ENCODE measurements at regions not wholly inside any gene's neighbourhood (a gene's known extent, or its start where the extent isn't known, plus 50 kb on each side); places are given as distances from the start of the nearest gene placed in this dataset.
"Not testable (repeated sequence)": the region's sequence is repeated elsewhere in the genome, so short reads cannot be mapped to it uniquely, and the experiment has no call there.

DNA sequence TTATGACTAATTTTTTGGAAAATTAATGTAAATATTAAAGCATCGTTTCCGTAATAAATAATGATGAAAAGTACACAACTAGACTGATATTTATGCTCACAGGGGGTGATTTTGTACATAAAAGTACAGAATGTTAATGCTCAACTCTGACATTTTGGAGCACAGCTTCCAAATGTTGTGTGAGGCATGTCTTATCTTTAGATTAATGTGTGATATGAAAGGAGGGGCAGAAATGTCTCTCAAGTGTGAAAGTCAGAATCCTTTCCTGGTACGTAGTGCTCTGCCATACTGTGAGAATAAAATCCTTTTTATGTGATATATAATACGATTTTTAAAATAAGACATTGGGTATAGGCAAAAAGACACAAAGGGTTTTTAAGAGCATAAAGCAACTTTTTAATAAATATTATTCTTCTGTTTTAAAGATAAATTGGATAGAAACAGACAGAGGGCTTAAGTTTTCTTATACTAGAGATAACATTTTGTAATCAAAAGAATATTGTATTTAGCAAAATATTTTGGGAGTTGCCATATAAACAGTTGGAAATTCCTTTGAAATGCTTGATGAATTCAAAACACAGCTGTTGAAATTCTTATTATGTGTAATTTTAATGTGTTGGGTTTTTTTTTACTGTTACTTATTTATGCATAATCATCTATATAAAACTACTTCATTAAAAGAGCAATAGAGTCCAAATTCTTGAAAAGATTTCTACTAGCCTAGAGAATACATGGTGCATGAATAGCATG, 389.7 kb downstream of the RAP2B start:
- ATAC-seq (replicated peaks) (no peak), DNase-seq (no peak)
- no peak overlapping the region for H3K4me3 Mint-ChIP-seq
- no peaks in the 10 kb centered on the region for H3K27me3 Mint-ChIP-seq
- H3K27ac Mint-ChIP-seq, result no peak overlapping the region
- peaks cover 0 to 4% of the 10 kb centered on the region in 2 donors for H3K4me1 Mint-ChIP-seq (ENCODE audit: low read depth in 2 of 2)
- no peaks in the 10 kb centered on the region for H3K9me3 Mint-ChIP-seq
- H3K36me3 Mint-ChIP-seq (ENCODE audit: insufficient read depth), result no peaks in the 10 kb centered on the region

DNA sequence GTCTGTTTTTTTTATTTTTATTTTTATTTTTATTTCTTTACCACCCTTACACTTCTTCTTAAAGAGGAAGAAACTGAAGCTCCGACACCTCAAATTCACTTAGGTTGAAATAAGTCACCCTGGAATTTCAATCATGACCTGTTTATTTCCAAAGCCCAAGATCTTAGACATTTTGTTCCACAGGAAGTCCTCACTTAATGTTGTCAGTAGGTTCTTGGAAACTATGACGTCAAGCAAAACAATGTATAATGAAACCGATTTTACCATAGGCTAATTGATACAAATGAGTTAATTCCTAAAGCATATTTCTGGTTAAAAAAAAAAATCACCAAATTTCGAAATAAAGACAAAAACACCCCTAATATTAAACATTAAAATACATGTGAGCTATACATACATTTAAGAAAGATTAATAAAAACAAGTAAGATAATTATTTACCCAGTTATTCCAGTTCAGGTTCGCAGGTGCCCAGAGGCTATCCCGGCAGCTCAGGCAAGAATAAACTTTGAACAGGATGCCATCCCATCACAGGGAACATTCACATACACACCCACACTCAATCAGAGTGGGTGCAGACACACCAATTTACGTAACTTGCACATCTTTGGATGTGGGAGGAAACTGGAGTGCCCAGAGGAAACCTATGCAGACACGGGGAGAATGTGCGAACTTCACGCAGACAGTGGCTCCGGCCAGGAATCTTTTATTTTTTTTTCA, 391.0 kb downstream of the RAP2B start:
- Mint-ChIP-seq H3K9me3 (no peaks in the 10 kb centered on the region), H3K27me3 (no peaks in the 10 kb centered on the region), H3K27ac (peak overlapping the region in 1 of 2 donors; percentile 25), H3K36me3 (ENCODE audit: insufficient read depth) (no peaks in the 10 kb centered on the region), H3K4me3 (no peak overlapping the region), H3K4me1 (ENCODE audit: low read depth in 2 of 2) (peaks cover 0 to 4% of the 10 kb centered on the region in 2 donors)
- ATAC-seq (replicated peaks), result no peak
- no peak for DNase-seq

DNA sequence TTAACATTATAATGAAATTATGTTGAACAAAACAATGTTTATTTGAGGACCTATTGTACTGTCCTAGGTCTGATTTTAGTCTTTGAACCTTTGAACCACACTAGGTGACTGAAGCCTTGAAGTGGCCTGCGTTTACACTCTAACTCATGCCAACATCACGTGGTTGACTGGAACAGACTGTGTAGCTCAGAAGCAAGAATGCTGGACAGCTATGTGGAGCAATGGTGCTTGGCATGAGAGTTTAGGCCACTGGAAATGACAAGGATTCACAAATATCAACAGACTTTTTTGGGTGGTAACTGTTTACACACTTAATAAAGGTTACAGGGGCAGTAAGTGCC, 391.5 kb downstream of the RAP2B start:
- ATAC-seq (replicated peaks), result no peak
- peaks cover under 1 to 3% of the 10 kb centered on the region in 2 donors for H3K9me3 Mint-ChIP-seq
- no peak for DNase-seq
- H3K4me1 Mint-ChIP-seq (ENCODE audit: low read depth in 2 of 2), result peaks cover 0 to 4% of the 10 kb centered on the region in 2 donors
- H3K36me3 Mint-ChIP-seq (ENCODE audit: insufficient read depth), result no peaks in the 10 kb centered on the region
- H3K27me3 Mint-ChIP-seq, result no peaks in the 10 kb centered on the region
- H3K4me3 Mint-ChIP-seq, result no peak overlapping the region
- peak overlapping the region in 1 of 2 donors; percentile 25 for H3K27ac Mint-ChIP-seq

DNA sequence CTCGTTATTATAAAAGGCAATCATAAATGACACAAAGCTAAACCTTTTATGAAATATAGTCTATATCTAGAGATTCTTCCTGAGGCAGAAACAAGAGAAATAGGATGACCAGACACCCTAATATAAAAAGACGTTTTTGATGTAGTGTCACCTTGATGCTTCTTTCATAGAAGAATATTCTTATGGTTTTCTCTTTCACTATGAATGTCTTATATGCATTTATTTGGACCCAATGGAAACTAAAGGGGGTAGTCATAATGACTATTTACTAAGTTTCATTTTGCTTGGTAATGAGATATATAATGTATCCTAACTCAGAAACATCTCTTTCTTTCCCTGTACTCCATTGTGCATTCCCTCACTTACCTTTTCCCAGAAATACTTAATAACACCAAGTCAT, 393.9 kb downstream of the RAP2B start:
- H3K36me3 Mint-ChIP-seq (ENCODE audit: insufficient read depth), result no peaks in the 10 kb centered on the region
- peaks cover 0 to 4% of the 10 kb centered on the region in 2 donors for H3K4me1 Mint-ChIP-seq (ENCODE audit: low read depth in 2 of 2)
- H3K27ac Mint-ChIP-seq, result no peak overlapping the region
- no peak overlapping the region for H3K4me3 Mint-ChIP-seq
- H3K27me3 Mint-ChIP-seq, result no peaks in the 10 kb centered on the region
- no peak for DNase-seq
- ATAC-seq (replicated peaks), result no peak
- H3K9me3 Mint-ChIP-seq, result peaks cover 9 to 10% of the 10 kb centered on the region in 2 donors

DNA sequence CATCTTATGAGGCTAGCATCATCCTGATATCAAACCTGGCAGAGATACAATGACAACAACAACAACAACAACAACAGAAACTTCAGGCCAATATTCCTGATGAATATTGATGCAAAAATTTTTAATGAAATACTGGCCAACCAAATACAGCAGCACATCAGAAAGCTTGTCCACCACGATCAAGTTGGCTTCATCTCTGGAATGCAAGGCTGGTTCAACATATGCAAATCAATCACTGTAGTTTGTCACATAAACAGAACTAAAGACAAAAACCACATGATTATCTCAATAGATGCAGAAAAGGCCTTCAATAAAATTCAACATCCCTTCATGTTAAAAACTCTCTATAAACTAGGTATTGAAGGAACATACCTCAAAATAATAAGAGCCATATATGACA, 397.3 kb downstream of the RAP2B start:
- not testable (repeated sequence) for H3K4me3 Mint-ChIP-seq; DNase-seq; ATAC-seq (replicated peaks); H3K27me3 Mint-ChIP-seq; H3K4me1 Mint-ChIP-seq (ENCODE audit: low read depth in 2 of 2); H3K27ac Mint-ChIP-seq; H3K36me3 Mint-ChIP-seq (ENCODE audit: insufficient read depth)
- peaks cover 14 to 21% of the 10 kb centered on the region in 2 donors for H3K9me3 Mint-ChIP-seq

DNA sequence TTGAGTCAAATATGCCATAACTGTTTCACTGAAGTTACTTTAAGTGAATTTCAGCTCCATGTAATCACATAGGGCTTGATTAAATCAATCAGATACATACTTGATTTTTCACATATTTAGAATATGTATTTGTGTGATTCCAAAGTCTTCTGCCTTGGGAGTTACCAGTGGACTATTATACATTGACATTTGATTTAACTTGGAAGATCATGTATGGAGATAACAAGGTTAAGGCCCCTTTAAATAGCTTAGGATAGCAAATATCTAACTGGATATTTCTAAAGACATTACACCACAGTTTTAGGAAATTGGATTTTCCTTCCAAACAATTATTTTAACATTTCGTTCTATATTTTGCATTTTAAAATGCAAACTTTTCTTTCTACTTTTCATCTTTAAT, 405.0 kb downstream of the RAP2B start:
- no peaks in the 10 kb centered on the region for H3K4me1 Mint-ChIP-seq (ENCODE audit: low read depth in 2 of 2)

DNA sequence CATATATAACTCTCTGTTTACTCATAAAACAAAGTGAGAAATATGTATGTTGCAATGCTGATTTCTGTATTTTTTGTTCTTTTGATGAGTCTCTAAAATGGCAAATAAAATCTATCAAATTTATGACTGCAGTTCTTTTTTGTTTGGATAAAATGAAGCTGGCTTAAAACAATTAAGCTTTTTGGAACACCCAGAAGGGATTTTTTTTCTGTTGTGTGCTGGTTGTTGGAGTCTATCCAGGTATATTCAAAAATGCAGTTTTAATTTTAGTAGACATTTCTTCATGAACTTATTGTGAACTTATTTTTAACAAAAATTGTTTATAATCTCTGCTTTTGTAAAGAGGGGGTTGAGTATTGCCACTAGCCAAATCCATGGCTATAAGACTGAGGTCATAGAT, 405.5 kb downstream of the RAP2B start:
- Mint-ChIP-seq H3K4me3 (no peak overlapping the region), H3K36me3 (ENCODE audit: insufficient read depth) (no peaks in the 10 kb centered on the region), H3K27me3 (peaks cover 5 to 12% of the 10 kb centered on the region in 2 donors), H3K4me1 (ENCODE audit: low read depth in 2 of 2) (no peaks in the 10 kb centered on the region), H3K9me3 (peaks cover 10 to 11% of the 10 kb centered on the region in 2 donors), H3K27ac (no peak overlapping the region)
- no peak for DNase-seq
- no peak for ATAC-seq (replicated peaks)

More for the DNA sequence above, 405.0 kb downstream of the RAP2B start:
- no peak overlapping the region for H3K27ac Mint-ChIP-seq
- H3K27me3 Mint-ChIP-seq, result peaks cover 5 to 12% of the 10 kb centered on the region in 2 donors
- no peak for DNase-seq
- no peak overlapping the region for H3K4me3 Mint-ChIP-seq
- peaks cover 10 to 11% of the 10 kb centered on the region in 2 donors for H3K9me3 Mint-ChIP-seq
- H3K36me3 Mint-ChIP-seq (ENCODE audit: insufficient read depth), result no peaks in the 10 kb centered on the region
- ATAC-seq (replicated peaks), result no peak

DNA sequence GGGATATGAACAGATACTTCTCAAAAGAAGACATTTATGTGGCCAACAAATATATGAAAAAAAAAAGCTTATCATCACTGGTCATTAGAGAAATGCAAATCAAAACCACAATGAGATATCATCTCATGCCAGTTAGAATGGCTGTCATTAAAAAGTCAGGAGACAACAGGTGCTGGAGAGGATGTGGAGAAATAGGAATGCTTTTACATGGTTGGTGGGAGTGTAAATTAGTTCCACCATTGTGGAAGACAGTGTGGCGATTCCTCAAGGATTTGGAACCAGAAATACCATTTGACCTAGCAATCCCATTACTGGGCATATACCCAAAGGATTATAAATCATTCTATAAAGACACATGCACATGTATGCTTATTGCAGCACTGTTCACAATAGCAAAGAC, 408.5 kb downstream of the RAP2B start:
- not testable (repeated sequence) for DNase-seq; H3K27ac Mint-ChIP-seq; H3K36me3 Mint-ChIP-seq (ENCODE audit: insufficient read depth); ATAC-seq (replicated peaks); H3K4me3 Mint-ChIP-seq; H3K9me3 Mint-ChIP-seq; H3K4me1 Mint-ChIP-seq (ENCODE audit: low read depth in 2 of 2)
- H3K27me3 Mint-ChIP-seq, result peaks cover 5 to 12% of the 10 kb centered on the region in 2 donors

DNA sequence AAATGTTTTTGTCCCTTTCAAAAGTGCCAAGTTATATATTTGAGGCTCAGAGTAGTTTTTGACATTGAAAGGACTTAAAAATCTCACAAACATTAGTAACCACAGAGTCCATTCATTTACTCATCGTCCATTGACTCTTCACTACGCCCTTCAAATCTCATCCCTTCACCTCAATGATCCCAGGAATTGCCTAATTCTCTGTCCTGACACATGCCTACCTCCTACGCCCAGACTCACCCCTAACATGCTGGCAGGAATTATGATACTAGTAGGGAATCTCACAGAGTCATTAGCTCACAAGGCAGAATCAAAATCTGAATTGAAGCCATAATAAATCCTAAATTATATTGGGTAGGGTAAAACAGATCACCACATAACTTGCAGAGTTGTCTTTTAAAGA, 410.1 kb downstream of the RAP2B start:
- Mint-ChIP-seq H3K4me3 (no peak overlapping the region), H3K27me3 (peaks cover 5 to 12% of the 10 kb centered on the region in 2 donors), H3K4me1 (ENCODE audit: low read depth in 2 of 2) (peaks cover 3 to 4% of the 10 kb centered on the region in 2 donors), H3K9me3 (no peaks in the 10 kb centered on the region), H3K36me3 (ENCODE audit: insufficient read depth) (no peaks in the 10 kb centered on the region), H3K27ac (no peak overlapping the region)
- ATAC-seq (replicated peaks) (no peak), DNase-seq (no peak)

DNA sequence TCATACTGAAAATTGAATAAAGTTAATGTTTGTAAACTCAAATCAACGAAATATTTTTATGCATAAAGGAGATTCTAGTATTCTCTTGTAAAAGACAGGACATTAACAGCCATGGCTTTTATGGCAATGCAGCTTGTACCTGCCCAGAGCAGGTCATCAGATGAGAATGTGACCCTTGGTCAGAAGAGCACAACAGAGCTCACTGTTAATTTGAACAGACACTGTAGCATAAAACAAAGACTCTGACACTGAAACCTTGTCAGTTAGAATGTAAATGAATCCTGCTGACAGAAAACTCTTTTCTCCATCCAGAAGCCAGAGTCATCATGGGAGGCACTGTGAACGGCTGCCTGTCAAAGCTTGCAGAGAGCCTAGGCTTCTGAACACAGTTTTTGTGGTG, 410.6 kb downstream of the RAP2B start:
- peaks cover 4 to 7% of the 10 kb centered on the region in 2 donors for H3K4me1 Mint-ChIP-seq (ENCODE audit: low read depth in 2 of 2)
- H3K9me3 Mint-ChIP-seq, result no peaks in the 10 kb centered on the region
- no peak overlapping the region for H3K4me3 Mint-ChIP-seq
- H3K36me3 Mint-ChIP-seq (ENCODE audit: insufficient read depth), result no peaks in the 10 kb centered on the region
- no peak overlapping the region for H3K27ac Mint-ChIP-seq
- H3K27me3 Mint-ChIP-seq, result peaks cover 5 to 12% of the 10 kb centered on the region in 2 donors
- DNase-seq (no peak), ATAC-seq (replicated peaks) (no peak)

DNA sequence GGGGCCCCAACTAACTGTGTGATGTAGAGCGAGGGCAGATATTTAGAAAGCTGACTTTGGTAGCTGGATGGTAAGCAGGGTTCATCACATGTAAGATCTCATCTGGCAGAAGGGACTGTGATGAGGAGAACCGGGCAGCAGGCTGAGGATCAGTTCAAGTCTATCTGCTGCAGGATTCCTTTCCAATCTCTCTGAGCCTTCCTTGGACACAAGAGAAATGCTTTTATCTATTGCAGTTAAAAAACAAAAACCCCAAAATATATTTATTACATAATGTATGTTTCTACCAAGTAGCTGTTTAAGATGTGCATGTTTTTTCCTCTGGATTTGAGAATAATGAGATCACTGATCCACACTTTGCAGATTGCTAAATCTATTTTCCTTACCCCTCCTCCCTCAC, 411.5 kb downstream of the RAP2B start:
- Mint-ChIP-seq H3K4me3 (no peak overlapping the region), H3K4me1 (ENCODE audit: low read depth in 2 of 2) (peaks cover 5 to 7% of the 10 kb centered on the region in 2 donors), H3K9me3 (no peaks in the 10 kb centered on the region), H3K27me3 (peaks cover 5 to 12% of the 10 kb centered on the region in 2 donors), H3K36me3 (ENCODE audit: insufficient read depth) (no peaks in the 10 kb centered on the region), H3K27ac (no peak overlapping the region)
- no peak for ATAC-seq (replicated peaks)
- no peak for DNase-seq

DNA sequence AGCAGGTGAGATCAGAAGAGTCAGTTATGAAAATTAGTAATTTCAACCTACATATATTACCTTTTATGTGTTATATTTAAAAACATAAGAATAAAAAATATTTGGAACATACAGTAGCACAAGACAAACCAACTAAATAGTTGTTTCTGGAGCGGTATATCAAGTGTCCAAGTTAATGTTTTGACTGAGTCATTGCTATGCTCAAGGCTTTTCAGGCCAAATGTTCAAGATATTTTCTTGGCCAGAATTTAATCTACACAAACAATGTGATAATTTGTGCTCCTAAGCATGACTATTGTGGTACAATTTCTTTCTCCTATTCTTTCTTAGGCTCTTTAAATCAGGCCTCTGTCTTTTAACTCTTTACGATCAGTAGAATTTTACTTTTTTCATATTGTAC, 412.4 kb downstream of the RAP2B start:
- Mint-ChIP-seq H3K9me3 (no peaks in the 10 kb centered on the region), H3K4me1 (ENCODE audit: low read depth in 2 of 2) (peaks cover 5 to 7% of the 10 kb centered on the region in 2 donors), H3K4me3 (no peak overlapping the region), H3K27ac (no peak overlapping the region), H3K36me3 (ENCODE audit: insufficient read depth) (no peaks in the 10 kb centered on the region), H3K27me3 (peaks cover 0 to 2% of the 10 kb centered on the region in 2 donors)
- DNase-seq (no peak), ATAC-seq (replicated peaks) (no peak)

DNA sequence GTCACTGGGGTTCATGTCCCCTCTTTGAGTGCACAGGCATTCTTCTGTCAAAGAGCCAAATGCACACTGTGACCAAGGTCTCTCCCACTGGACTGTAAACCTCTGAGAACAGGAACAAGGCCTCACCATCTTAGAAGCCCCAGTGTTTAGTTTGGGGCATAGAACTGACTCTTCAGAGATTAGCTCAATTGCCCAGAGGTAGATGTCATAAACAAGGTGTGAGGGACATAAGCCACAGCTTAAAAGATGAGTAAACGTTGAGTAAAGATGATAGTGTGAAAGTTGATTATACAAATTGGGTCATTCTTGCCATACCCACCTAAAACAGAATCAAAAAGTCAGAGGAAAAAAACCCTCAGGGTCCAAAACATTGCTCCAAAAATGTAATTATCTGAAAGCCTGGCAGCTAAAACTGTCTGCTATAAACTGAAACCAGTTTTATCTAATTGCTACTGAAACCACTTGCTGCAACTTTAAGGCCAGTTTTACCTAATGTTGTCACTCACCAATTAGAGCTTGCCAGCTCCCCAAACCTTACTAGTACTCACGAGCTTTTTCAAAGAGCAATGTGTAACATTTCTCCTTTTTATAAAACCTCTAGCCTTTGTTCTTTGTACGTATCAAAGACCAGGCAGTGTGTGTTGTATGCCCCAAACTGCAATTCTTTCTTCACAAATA, 415.2 kb downstream of the RAP2B start:
- H3K27me3 Mint-ChIP-seq, result no peaks in the 10 kb centered on the region
- peak overlapping the region in 1 of 2 donors; percentile 3 for H3K27ac Mint-ChIP-seq
- no peaks in the 10 kb centered on the region for H3K9me3 Mint-ChIP-seq
- ATAC-seq (replicated peaks), result no peak
- H3K4me1 Mint-ChIP-seq (ENCODE audit: low read depth in 2 of 2), result peaks cover 5 to 7% of the 10 kb centered on the region in 2 donors
- H3K36me3 Mint-ChIP-seq (ENCODE audit: insufficient read depth), result no peaks in the 10 kb centered on the region
- no peak overlapping the region for H3K4me3 Mint-ChIP-seq
- DNase-seq, result no peak

All from effector memory CD8-positive, alpha-beta T cell (primary cell).